Fibroblast of the conjunctiva (primary cell): ENCODE measurements at regions not wholly inside any gene's neighbourhood (a gene's known extent, or its start where the extent isn't known, plus 50 kb on each side); places are given as distances from the start of the nearest gene placed in this dataset.

ENCODE experiments used
- DNase-seq: peaks from one replicate; pipeline ENCODE4 v3.0.0-alpha.2; 2010; ENCODE audit warnings: low read depth

- DNase-seq, result no peak
Measured at GRCh38 chr13:79812070-79812850, 331.3 kb downstream of the NDFIP2 start.

- no peak for DNase-seq
Measured at GRCh38 chr13:79811170-79811569, 330.2 kb downstream of the NDFIP2 start.

GRCh38 chr13:79810669-79811068 is 329.7 kb downstream of the NDFIP2 start:
- DNase-seq, result no peak

DNA sequence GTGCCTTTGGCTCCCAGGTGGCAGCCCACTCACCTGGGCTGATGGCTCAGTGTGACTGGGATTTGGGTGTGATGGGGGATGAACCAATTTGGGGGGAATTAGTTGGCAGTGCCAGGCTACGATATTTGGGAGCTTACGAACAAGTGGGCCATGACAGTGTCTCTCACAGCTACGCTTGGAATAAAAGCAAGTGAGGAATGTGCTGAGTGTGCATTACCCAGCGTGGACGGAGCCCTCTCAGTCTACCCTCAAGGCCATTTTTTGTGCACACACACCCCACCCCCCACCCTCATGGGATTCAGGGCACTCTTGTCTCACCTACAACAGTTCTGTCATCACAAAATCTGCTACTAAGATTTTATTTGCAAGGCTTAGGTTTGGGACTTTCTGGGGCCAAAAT is 329.1 kb downstream of the NDFIP2 start:
- no peak for DNase-seq

GRCh38 chr13:79808475-79808874 is 327.5 kb downstream of the NDFIP2 start:
- no peak for DNase-seq

DNA sequence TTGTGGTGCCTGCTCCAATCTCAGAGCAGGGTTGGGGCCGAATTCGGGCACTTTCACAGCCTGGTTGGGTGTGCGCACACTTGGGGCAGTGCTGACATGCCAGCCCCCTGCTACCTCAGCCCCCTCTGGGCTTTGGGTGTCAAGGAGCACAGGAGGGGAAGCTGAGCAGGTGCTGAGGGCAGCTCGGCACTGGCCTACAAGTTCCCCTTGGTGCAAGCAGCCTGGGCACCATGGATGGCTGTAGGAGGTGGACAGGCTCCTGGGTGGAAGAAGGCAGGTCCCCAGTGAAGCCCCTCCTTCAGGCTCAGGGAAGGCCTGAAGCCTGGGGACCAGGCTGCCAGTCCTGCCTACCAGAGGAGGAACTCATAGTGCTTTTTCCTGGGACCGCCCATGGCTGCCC is 326.6 kb downstream of the NDFIP2 start:
- no peak for DNase-seq

- no peak for DNase-seq
Measured at GRCh38 chr13:79806821-79807220, 325.9 kb downstream of the NDFIP2 start.

DNA sequence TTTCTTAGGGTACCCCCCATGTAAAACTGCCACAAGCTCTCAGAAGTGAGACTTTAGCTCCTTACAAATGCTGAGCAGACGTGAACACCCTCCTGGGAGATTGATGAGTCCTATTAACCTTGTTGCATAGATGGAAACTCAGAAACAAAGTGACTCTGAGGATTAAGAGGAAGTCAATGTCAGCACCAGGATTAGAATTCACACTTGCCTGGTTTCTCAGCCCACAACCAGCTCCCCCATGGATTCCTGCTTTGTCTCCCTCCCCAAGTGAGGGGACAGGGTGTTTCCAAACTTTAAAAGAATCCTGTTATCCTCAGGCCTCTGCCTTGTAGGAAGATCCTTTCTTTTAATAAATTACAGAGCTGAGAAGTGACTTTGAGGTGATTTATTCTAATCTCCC is 324.4 kb downstream of the NDFIP2 start:
- no peak for DNase-seq

DNA sequence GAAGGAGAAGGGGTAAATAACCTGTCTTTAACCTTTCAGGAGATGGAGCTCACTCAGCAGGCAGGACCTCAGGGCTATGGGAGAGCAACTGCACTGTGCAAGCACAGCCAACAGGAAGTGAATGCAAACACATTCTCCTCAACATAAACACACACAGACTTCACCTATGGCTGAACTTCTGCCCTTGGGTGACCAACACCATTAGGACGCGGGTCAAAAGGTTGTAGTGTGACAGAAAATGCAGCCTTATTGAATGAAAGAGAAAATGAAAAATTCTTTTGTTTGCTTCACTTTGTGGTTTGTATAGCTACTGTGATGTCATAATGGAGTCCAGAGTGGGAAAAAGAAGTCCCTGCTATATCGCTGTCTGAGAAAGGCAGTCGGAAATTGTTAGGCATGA is 323.0 kb downstream of the NDFIP2 start:
- no peak for DNase-seq

- no peak for DNase-seq
Measured at GRCh38 chr13:79803296-79803695, 322.3 kb downstream of the NDFIP2 start.

DNA sequence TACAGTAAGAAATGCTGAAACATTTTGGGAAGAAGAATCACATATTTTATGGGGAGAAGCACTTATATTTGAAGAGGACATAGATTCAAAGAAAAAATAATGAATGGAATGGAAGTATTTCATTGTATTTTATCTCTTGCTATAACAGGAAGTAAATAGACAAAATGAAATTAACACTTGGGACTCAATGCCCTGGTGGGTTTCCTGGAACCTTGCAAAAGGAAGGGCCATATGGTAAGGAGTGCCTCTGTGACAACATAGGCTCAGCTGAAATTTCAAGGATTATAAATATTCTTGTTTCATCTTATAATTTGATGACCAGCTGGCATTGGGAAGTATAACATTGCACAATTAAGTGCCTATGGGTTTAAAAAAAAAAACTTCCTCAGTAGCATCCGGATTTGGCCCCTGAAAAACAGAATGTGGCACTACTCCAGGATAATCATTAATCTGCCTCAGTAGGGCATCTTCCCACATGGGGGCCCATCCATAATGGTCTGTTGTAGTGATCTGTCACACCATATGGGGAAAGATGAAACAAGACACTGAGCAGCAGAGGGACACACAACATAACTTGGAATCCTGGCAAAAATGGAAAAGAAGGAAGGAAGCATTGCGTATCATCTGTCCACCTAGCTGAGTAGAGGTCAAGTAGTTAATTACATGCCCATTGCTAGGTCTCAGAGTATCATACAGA is 321.6 kb downstream of the NDFIP2 start:
- DNase-seq, result no peak

DNA sequence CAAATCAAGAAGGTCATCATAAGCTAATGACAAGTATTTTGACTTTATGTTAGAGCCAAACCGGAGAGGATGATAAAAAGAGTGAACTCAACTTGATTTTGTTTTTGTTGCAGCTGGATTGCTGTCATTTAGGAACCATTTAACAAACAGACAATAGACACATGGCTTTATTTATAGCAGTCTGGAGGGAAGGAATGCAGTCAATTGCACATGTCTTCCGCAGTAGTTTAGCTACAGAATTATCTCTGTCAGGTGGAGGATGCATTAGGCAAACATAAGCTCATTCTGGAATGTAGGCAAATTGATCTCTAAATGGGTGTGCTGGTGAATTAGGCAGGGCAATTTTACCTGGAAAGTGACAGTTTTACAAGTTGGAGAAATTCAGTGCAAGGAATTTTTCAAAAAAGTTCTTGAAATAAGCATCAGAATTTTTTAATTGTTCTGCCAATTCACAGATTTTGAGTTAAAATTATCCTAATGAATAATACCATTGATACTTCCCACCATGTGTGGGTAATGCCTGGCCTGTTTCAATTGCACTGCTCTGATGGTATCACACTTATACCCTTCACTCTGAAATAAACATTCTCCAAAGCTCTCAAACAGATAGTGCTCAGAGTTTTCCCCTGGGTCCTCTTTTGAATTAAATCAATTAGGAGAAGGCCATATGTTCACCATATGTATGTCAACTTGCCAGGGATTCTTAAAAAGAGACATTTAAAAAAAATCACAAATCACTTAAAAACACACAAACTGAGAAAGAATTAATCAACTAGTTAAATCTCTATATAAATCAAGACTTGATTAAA is 318.3 kb downstream of the NDFIP2 start:
- DNase-seq, result no peak

- DNase-seq, result no peak
Measured at GRCh38 chr13:79796136-79796535, 315.2 kb downstream of the NDFIP2 start.

GRCh38 chr13:79794931-79795330 is 314.0 kb downstream of the NDFIP2 start:
- DNase-seq, result no peak

GRCh38 chr13:79792716-79793115 is 311.8 kb downstream of the NDFIP2 start:
- DNase-seq, result no peak

DNA sequence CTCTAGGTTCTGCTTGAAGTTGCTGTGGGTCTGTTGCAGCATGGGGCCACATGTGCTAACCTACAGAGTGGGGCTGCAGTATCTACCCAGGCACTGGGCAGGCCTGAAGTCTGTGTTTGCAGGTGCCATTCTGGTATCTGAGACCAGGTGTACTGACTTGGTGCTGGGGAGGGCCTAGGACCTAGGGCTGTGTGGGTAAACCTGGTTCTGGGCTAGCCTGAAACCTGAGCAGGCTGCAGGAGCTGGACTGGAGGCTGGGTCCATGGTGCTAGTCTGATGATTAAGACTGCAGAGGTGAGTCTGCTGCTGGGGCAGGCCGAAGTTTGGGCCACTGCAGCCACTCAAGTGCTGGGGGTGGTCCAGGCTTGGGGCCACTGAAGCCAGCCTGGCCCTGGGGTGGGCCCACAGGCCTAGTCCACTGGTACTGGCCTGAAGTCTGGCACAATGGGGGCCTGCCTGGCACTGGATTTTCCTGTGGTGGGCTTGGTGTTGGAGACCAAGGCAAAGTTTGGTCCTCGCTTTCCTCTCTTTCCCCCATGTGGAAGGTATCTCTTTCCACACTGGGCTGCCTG is 310.6 kb downstream of the NDFIP2 start:
- no peak for DNase-seq

- no peak for DNase-seq
Measured at GRCh38 chr13:79786176-79786575, 305.2 kb downstream of the NDFIP2 start.

- no peak for DNase-seq
Measured at GRCh38 chr13:79782541-79783205, 301.7 kb downstream of the NDFIP2 start.

GRCh38 chr13:79781829-79782540 is 301.0 kb downstream of the NDFIP2 start:
- DNase-seq, result no peak

DNA sequence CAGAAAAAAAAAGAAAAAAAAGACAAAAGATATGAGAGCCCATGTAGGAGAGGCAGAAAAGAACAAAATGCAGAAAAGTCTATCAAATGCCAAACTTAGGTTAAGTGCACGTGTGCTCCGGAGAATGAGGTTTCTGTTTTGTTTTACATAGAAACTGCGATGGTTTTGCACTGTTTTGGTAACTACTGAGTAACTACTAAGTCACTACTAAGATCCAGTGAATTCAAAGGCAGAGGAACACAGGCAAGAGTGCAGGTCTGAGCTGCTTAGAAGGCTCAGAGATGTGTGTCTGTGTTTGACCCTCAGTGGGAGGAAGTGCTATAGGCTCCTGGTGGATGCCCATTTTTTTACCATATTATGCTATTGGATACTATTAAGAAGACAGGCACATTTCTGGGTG is 299.3 kb downstream of the NDFIP2 start:
- DNase-seq, result peak; percentile 17

DNA sequence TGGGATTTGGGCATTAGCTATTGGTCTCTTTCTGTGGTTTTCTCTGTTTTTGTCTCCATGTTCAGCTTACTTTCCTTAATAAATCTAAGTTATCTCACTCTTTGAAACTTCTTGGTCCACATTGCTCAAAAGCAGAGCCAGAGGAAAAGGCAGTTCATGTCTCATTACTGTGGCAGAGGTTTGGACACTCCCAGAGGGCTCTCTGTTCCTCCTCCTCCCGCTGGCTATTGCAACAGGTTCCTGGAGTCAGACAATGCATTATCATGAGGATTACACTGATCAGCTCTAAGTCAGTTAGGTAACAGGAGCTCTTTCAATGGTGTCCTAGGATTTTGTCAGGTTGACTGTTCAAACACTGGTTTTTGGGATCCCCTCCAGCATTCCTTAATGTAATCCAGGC is 298.8 kb downstream of the NDFIP2 start:
- DNase-seq, result peak; percentile 23
